GM19463 (cell line): ENCODE measurements at regions not wholly inside any gene's neighbourhood (a gene's known extent, or its start where the extent isn't known, plus 50 kb on each side); places are given as distances from the start of the nearest gene placed in this dataset.
"Not testable (repeated sequence)": the region's sequence is repeated elsewhere in the genome, so short reads cannot be mapped to it uniquely, and the experiment has no call there.

ENCODE experiments used
- ATAC-seq: cut with Tn5 transposase; IDR thresholded peaks from one replicate; pipeline ENCODE4 v1.9.1; 2021; ENCODE audit warnings: mild to moderate bottlenecking, moderate library complexity; ENCODE audit not compliant: unreplicated experiment

DNA sequence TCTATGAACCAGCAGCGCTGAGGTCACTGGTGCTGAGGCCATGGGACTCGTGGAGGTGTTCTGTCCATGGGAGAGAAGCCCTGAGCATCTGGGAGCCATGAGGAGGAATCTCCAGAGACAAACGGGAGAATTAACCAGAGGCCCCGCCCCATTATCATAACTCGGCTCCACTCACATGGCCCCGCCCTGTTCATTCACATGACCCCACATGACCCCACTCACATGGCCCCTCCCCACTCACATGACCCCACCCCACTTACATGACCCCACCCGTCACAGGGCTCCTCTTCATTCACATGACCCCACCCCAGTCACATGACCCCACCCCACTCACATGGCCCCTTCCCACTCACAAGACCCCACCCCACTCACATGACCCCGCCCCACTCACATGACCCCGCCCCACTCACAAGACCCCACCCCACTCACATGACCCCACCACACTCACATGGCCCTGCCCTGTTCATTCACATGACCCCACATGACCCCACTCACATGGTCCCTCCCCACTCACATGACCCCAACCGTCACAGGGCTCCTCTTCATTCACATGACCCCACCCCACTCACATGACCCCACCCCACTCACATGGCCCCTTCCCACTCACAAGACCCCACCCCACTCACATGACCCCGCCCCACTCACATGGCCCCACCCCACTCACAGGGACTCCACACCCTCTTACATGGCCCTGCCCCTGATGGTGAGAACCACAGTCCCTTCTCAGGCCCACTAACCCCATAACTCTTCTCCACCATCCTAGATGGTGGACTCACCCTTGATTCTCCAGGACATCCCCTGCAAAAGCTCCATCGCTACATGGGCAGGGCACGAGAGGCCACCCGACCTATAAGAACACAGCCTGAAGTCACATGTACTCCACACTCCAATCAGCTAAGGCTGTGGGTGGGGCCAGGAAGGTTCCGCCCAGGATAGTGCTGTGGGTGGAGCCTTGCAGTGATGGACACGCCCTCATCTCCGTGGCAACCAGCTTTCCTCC is 151.1 kb upstream of the SFSWAP start:
- no peak for ATAC-seq

DNA sequence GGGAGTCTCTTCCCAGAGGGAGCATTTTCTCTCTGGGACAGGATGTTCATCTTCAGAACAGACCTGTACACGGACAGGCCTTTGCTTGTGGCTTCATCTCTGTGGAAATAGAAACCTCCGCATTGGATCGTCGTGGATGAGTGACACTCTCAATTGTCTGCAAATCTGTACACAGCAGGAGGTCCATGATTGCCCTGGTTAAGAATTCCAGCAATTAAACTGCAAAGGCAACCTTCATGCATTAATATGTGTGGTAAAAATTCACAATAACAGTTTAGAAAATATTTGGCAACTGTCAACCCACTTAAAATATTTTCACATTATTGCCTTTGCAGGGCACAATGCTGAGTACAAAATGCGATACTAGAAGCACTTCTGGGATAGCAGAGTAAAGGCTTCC is 149.8 kb upstream of the SFSWAP start:
- no peak for ATAC-seq

DNA sequence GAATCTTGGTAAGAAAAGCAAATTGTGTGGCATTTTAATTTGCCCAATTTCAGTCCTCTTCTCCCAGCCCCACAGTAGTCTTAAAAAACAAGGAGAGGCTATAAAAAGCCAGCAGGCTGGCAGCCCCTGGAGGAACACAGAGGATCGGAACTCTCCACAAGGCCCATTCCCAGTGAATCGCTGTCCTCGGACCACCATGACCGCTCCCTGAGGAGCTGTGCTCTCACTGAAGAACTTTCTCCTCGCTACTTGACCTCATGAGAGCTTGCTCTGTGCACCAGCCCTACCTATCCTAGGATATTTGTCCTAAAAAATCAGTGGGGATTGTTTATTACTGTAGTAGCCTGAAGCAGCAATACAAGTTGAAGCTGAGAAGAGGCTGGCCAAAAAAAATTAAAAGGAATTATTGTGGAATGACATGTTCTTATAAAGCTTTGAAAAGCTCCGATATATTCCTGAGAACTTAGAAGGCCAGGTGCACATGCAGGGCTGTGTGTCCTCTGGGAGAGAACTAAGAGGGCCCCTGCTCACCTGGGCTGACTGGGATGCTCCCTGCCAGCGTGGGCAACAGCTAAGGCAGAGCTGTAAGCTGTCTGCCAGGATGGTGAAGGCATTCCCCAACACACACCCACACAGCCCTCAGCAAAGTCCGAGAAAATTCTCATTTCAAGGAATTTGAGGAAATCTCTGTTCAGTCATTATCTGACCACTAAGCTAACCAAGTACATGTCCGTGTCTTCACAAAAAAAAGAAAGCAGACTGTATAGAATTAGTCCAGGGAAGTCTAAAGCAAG is 148.8 kb upstream of the SFSWAP start:
- ATAC-seq, result no peak

DNA sequence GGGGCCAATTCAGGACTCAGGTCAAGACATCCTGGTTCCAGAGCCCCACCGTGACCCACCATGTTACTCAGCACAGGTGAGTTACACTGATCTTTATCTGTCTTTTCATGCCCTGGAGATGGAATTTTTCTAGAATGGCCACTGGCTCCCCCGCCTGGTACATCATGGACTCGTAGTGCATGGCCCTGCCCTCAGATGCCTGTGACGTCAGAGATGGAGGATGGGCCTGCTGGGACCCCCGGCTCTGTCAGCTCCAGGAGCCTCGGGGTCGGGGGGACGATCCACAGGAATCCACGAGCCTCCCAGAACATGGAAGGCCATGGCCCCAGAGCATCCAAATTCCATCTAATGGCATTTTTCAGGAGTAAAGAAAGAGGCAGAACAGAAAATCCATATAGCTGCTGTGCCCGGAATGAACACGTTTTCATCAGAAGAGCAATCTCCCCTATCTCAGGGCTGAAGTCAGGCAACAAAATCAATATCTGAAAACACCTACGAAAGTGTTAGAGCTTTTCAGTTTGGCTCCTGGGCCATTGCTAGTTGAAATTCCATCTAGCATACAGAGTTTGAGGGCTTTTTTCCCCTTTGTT is 146.7 kb upstream of the SFSWAP start:
- not testable (repeated sequence) for ATAC-seq

DNA sequence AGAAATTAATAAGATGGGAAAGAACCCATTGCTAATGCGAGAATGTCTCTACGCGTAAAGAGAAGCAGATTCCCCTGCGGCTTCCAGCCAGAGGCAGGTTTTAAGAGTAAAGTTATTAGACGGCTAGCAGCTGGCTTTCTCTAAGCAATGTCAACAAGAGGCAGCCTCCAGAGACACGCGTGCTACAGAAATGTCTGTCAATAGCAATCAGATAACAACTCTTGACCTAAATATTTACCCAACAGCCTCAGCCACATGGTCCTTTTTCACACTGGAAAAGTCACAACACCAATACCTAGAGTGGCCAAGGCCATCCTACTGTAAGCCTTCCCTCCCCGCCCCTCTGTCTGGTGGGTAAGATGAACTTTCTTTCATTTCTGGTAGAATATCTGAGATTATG is 146.0 kb upstream of the SFSWAP start:
- no peak for ATAC-seq

DNA sequence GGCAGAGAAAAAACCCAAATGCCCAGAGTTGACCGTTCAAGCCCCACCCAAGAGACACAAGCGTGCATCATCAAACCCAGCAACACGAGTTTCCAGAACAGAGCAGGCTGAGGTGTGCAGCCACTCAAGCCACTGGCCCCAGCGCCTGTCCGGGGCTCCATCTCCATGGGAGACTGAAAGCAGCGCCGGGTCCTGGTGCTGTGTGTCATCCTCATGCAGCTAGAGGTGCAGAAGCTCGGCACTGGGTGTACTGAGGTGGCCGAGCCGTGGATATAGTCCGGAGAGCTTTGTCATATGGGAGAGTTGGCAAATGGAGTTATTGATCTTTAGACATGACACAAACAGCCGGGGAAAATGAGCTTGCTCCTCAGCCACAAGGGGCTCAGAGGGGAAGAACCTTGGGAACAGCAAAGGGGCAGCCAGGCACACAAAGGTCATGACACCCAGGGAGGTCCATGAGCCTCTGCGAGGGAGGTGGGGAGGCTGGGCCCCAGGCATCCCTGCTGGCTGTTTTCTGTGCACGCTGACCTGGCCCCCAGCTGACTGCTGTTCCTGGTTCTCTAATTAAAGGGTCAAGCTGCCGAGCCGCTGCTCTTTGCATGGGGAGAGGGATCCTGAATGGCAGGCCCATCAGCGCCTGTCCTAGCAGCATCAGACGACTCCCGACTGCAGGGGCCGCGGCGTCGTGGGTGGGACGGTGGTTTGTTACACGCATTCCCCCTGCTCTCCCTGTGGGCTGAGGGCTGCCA is 145.4 kb upstream of the SFSWAP start:
- no peak for ATAC-seq

DNA sequence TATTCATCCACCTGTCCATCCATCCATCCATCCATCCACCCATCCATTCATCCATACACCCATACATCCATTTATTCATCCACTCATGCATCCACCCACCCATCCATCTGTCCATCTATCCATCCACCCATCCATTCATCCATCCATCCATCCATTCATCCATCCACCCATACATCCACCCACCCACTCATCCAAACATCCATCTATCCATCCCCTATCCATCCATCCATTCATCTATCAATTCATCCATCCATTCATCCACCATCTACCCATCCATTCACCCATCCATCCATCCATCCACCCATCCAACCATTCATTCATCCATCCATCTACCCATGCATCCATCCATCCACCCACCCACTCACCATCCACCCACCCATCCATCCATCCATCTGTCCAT is 142.6 kb upstream of the SFSWAP start:
- no peak for ATAC-seq

DNA sequence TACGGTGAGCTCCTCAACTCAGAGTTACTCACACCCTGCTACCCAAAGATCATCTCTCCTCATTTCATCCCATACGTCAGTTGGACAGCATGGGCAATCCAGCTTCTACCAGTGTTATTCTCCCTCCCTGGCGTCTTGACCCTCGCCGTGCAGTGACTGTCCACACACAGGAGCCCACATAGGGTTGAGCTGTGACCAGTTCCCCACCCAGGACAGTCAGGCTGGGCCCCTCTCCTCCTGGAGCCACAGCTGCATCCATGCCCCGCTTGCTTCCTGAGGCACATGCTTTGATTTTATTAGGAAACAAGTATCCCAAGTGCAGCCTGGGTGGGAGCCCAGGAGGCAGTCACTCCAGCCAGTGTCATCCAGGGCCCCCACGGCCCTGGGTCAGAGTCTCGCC is 140.3 kb upstream of the SFSWAP start:
- ATAC-seq, result no peak

DNA sequence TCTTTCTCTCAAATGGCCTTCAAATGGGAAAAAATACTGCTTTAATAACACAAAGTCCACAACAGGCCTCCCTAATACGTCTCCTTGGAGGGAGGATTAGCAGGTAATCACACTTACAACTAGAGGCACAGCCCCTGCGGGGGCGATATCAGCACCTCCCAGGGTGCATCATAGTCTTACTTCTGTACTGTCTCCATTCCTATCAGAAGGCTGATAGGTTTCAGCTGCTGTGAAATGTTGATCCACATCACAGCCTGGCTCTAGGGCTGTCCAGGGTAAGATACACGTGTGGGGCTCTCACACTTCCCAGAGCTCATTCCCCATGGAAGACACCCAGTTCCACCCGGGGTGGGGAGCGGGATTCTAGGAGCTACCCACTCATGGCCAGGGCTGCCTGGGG is 139.1 kb upstream of the SFSWAP start:
- no peak for ATAC-seq

DNA sequence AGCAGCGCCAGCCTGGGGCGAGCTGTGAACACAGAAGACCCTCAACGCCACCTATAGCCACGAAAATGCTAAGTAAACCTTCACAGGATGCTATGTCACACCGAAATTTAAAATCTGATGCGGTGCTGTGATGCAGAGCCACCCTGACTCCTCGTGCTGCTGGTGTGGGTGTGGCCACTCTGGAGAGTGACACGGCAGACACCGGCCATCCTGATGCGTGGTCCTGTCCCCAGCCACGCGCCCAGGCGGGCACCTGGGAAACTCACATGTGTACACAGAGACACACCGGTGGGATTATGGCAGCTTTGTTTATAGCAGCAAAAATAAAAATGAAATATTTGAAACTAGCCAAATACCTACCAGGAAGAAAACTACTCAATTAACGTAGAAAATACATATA is 138.3 kb upstream of the SFSWAP start:
- no peak for ATAC-seq

DNA sequence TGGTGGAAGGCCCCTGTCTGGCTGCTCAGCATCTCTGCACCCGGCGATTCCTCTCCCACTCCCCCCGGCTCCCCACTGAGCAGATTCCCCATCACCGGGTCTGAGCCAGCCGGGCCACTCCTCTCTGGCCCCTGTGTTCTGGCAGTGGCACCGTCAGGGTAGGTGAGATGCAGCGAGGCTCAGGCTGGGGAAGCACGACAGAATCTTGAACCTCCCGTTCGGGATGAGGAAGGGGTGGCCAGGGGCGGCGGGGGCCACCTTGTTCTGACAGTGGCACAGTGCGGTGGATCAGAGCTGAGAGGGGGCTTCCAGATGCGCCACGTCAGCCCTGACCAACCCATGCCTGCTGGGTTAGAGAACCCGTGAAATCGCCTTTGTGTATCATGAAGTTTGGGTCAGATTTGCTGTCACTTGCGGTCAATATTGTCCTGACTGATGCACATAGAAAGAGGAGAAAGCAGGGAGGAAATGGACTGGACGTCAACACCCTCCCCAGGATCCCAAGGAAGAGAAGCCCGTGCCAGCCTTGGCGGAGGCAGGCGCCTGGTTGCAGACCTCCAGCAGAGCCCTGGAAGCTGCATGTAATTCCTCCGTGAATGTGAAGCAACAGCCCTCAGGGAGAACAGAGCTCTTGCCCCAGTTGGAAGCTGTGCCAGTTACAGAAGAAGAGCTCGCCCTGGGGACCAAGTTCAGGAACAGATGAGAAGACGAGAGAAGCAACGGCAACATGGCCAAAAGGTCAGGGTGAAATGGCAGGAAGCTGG is 137.1 kb upstream of the SFSWAP start:
- no peak for ATAC-seq

DNA sequence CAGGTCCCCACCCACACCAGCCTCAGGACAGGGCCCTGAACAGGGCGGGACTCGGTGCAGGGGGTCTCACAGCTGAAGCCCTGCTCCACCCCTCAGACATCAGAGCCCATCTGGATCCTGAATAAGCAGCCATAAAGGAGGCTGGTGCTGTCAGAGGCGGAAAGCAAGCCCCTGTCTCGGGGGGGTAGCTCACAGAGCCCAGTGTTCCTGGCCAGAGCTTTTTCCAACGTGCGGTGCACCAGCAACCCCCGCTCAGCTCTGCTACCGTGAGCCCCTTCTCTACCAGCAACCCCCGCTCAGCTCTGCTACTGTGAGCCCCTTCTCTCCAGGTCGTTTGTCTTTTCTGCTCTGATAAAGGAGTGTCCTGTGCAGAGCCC is 136.5 kb upstream of the SFSWAP start:
- no peak for ATAC-seq

DNA sequence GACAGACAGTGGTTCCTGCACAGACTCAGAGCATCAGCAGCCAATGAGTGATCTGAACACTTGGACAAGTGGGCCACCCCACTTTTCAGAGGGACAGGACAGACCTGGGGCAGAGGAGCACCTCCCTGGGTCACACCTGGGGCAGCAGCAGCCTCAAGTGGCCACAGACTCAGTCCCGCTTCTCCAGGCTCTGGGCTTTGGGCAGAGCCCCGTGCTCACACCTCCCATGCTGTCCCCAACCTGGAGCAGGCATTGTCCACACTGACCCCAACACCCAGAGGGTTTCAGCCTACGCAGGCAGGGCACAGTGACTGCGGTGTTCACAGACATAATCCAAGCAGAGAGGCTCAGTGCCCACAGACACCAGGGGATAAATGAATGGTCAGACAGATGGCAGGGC is 135.5 kb upstream of the SFSWAP start:
- ATAC-seq, result no peak

DNA sequence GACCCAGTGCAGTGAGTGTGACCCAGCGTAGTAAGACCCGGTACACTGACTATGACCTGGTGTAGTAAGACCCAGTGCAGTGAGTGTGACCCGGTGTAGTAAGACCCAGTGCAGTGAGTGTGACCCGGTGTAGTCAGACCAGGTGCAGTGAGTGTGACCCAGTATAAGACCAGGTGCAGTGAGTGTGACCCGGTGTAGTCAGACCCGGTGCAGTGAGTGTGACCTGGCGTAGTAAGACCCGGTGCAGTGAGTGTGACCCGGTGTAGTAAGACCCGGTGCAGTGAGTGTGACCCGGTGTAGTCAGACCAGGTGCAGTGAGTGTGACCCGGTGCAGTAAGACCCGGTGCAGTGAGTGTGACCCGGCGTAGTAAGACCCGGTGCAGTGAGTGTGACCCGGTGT is 134.2 kb upstream of the SFSWAP start:
- ATAC-seq, result not testable (repeated sequence)

DNA sequence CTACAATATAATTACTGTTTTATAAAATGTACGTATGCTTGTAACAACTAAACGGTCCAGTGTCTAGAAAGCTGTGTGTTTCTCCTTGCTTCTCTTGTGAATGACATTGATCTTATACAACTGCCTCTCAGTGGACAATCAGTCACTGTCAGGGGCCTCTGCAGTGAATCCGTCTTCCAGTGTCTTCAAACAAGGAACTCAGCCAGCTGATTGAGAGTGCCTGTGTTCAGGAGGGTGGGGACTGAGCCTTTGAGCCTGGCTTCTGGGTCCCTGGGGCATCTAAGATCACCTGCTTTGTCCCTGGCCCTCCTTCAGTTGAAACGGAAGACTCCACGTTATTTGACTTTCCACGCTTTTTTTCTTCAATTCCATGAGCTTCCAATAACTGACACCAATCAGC is 133.1 kb upstream of the SFSWAP start:
- no peak for ATAC-seq

DNA sequence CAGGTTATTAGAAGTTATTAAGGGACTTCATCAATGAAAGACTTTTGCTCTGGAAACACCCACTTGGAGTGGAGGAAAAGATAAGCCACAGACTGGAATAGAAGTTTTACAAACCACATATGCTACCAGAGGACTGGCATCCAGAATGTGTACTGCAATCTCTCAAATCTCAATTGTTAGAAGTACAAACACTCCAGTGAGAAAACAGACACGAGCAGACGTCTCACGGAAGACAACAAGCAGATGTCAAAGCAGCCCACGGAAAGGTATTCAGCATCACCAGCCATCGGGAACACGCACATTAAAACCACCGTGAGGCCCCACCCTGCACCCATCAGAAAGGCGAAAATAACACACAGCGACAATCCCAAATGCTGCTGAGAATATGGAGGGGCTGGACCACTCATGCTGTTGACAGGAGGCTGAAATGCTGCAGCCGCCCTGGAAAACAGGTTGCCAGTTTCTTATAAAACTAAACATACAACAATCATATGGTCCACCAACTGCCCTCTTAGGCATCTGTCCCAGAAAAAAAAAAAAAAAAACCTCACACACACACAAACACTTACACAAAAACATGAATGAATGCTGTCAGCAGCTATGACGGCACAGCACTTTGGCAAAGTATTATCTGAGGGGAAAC is 131.9 kb upstream of the SFSWAP start:
- ATAC-seq, result no peak

DNA sequence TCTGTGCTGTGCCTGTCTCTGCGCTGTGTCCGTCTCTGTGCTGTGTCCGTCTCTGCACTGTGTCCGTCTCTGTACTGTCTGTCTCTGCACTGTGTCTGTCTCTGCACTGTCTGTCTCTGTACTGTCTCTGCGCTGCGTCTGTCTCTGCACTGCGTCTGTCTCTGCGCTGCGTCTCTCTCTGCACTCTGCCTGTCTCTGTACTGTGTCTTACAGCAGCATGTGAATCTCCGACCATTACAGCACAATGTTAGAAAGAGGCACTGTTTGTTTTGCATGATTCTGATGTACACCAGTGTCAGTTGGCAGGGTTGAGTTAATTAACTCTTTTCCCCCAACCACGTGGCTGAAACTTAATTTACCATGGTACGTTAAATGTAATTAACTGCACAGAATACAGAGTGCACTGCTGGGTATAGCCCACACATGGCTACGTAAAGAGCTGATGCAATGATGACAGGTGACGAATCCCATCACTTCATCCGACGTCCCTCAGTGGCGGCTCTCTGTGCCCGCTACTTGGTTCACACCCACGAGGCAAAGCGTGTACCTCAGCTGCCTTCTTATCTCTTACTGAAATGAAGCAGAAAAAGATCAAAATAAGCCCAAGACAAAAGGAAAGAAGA is 127.7 kb upstream of the SFSWAP start:
- no peak for ATAC-seq

DNA sequence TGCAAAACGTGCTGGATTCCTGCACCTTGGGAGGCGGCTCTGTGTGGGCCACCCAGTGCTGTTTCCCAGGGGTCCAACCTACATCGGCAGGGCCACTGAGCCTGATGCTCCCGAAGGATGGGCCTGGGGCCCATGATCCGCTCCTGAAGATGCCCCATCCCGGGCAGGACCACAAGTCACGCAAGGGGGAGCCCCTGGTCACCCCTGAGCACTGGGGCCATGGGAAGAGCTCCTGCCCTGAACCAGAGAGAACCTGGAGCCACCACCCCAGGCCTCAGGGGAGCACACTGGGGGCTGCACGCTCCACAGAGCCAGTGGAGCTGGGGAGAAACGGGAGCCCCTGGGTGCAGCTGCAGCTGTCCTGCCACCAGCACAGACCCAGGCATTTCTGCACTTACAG is 124.6 kb upstream of the SFSWAP start:
- ATAC-seq, result no peak

DNA sequence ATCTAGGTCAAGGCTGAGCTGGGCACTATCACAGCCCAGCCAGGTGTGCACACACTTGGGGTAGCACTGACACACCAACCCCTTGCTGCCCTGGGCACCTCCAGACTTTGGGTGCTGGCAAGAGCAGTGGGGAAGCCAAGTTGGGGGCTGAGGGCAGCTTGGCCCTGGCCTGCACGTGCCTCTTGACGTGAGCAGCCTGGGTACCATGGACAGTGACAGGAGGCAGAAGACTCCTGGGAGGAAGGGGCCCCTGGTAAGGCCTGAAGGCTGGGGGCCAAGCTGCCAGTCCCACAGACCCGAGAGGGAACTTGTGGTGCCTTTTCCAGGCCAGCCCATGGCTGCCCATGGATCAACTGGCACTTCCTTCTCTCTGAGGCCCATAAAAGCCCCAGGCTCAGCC is 124.1 kb upstream of the SFSWAP start:
- ATAC-seq, result no peak
